ENCODE measurements at regions not wholly inside any gene's neighbourhood (a gene's known extent, or its start where the extent isn't known, plus 50 kb on each side); places are given as distances from the start of the nearest gene placed in this dataset.

- no peak overlapping the region for H3K4me3 ChIP-seq (ENCODE audit: low read depth, low read length)
- DNase-seq (ENCODE audit: low read depth): no peak
- TF ChIP-seq CTCF (IDR thresholded peaks at IDR 0.05; ENCODE audit: insufficient read depth, low read depth, low read length, missing control alignments): no peak
Observed at GRCh38 chr18:22080035-22080434, 89.4 kb upstream of the GATA6 start.

- no peak for DNase-seq (ENCODE audit: low read depth)
- H3K4me3 ChIP-seq (ENCODE audit: low read depth, low read length): no peak overlapping the region
- TF ChIP-seq CTCF (IDR thresholded peaks at IDR 0.05; ENCODE audit: insufficient read depth, low read depth, low read length, missing control alignments): no peak
Observed at GRCh38 chr18:22082408-22082807, 87.0 kb upstream of the GATA6 start.

- no peak overlapping the region for H3K4me3 ChIP-seq (ENCODE audit: low read depth, low read length)
- no peak for TF ChIP-seq CTCF (IDR thresholded peaks at IDR 0.05; ENCODE audit: insufficient read depth, low read depth, low read length, missing control alignments)
- DNase-seq (ENCODE audit: low read depth): no peak
Observed at GRCh38 chr18:22084547-22084946, 84.8 kb upstream of the GATA6 start.

GRCh38 chr18:22086973-22087372 lies 82.4 kb upstream of the GATA6 start:
- TF ChIP-seq CTCF (IDR thresholded peaks at IDR 0.05; ENCODE audit: insufficient read depth, low read depth, low read length, missing control alignments): no peak
- DNase-seq (ENCODE audit: low read depth): no peak
- no peak overlapping the region for H3K4me3 ChIP-seq (ENCODE audit: low read depth, low read length)

- TF ChIP-seq CTCF (IDR thresholded peaks at IDR 0.05; ENCODE audit: insufficient read depth, low read depth, low read length, missing control alignments): no peak
- H3K4me3 ChIP-seq (ENCODE audit: low read depth, low read length): no peak overlapping the region
- no peak for DNase-seq (ENCODE audit: low read depth)
Observed at GRCh38 chr18:22088029-22088428, 81.4 kb upstream of the GATA6 start.

- H3K4me3 ChIP-seq (ENCODE audit: low read depth, low read length): no peak overlapping the region
- no peak for TF ChIP-seq CTCF (IDR thresholded peaks at IDR 0.05; ENCODE audit: insufficient read depth, low read depth, low read length, missing control alignments)
- no peak for DNase-seq (ENCODE audit: low read depth)
Observed at GRCh38 chr18:22088996-22089640, 80.3 kb upstream of the GATA6 start.

GRCh38 chr18:22091341-22091740 lies 78.0 kb upstream of the GATA6 start:
- no peak for DNase-seq (ENCODE audit: low read depth)
- TF ChIP-seq CTCF (IDR thresholded peaks at IDR 0.05; ENCODE audit: insufficient read depth, low read depth, low read length, missing control alignments): no peak
- no peak overlapping the region for H3K4me3 ChIP-seq (ENCODE audit: low read depth, low read length)

All from GM12865 (cell line).